GM19193 (cell line): ENCODE measurements at regions not wholly inside any gene's neighbourhood (a gene's known extent, or its start where the extent isn't known, plus 50 kb on each side); places are given as distances from the start of the nearest gene placed in this dataset.

Source experiments
- POLR2A ChIP-seq: IDR thresholded peaks from 4 replicates; pipeline ENCODE4 v1.6.1; 2011; ENCODE audit not compliant: insufficient read depth, insufficient read length; ENCODE audit errors: extremely low read depth

GRCh38 chr4:111483375-111484169 lies 661.7 kb upstream of the FAM241A start:
- TF ChIP-seq POLR2A: no peak

GRCh38 chr4:111492496-111492895 lies 652.8 kb upstream of the FAM241A start:
- TF ChIP-seq POLR2A: no peak

DNA sequence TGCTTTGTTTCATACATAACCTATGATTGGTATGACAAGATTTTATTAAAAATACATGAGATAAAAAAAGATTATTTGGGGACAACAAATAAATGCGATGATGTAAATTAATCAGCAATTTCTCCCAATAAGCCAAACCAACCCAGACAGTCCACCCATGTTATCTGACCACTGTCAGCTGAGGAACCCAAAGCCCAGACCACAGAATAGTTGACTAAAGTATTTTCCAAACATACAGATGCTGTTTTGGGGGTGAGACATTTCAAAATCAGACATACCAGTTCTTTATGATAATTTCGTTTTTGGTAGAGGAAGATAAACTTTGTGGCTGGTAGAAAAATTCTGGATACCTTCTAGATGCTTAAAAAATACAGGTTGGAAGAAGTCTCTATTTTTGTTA lies 650.8 kb upstream of the FAM241A start:
- TF ChIP-seq POLR2A: no peak

GRCh38 chr4:111494971-111495370 lies 650.3 kb upstream of the FAM241A start:
- no peak for TF ChIP-seq POLR2A

- no peak for TF ChIP-seq POLR2A
These were observed 646.0 kb upstream of the FAM241A start for GRCh38 chr4:111499291-111499690.

- TF ChIP-seq POLR2A: no peak
These were observed 645.5 kb upstream of the FAM241A start for GRCh38 chr4:111499706-111500105.

DNA sequence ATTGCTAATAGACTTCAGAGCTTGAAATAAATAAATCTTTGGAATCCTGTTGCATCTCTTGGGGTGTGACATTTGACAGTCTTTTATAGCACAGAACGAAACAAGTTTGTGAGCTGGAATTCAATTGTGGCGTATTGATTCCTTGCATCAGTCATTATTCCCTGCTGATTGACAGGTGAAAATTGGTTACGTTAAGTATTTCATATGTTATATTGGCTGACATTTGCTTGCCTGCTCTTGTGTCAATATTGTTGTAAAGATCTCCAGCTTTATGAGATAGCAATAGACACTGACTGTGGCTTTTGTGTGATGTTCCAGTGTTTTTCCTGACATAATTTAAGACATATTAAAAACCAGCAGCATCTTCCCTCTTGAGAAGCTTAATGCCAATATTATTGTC lies 644.4 kb upstream of the FAM241A start:
- TF ChIP-seq POLR2A: no peak

- no peak for TF ChIP-seq POLR2A
These were observed 643.3 kb upstream of the FAM241A start for GRCh38 chr4:111501946-111502345.

- no peak for TF ChIP-seq POLR2A
These were observed 642.6 kb upstream of the FAM241A start for GRCh38 chr4:111502626-111503025.

DNA sequence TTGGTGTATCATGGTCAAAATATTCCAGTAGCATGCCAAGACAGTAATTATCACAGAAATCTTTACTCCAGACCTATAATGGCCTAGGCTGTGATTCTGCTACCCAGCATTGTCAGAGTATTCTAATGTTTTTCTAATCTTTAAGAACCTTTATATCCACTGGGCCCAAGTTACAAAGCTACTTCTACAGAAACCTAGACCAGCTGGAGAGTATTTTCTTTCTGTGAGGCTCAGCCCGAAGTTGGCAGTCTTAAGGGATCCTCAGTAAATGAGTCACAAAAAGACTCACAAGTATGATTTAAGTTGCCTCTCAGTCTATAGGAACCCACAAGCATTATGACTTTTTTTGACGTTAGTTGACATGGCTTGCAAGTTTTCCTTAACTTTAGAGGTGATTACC lies 638.5 kb upstream of the FAM241A start:
- TF ChIP-seq POLR2A: no peak

GRCh38 chr4:111510535-111510934 lies 634.7 kb upstream of the FAM241A start:
- TF ChIP-seq POLR2A: no peak

- TF ChIP-seq POLR2A: no peak
These were observed 633.0 kb upstream of the FAM241A start for GRCh38 chr4:111512081-111512783.

GRCh38 chr4:111519683-111520082 lies 625.6 kb upstream of the FAM241A start:
- no peak for TF ChIP-seq POLR2A

DNA sequence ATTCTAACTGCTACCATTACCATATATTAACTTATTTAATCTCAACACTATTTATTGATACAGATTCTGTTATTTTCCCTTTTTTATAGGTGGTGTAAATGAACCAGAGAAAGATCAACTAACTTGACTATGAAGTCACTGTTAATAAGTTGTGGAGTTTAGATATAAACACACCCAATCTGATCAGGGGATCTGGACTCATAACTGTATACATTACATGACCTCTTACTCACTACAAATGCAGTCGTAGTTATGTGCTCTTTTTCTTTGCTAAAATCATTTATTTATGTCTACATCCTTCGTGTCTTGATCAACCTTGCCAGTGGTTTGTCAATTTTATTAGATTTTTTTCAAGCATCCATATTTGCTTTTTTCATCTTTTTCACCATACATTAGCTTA lies 614.8 kb upstream of the FAM241A start:
- no peak for TF ChIP-seq POLR2A

DNA sequence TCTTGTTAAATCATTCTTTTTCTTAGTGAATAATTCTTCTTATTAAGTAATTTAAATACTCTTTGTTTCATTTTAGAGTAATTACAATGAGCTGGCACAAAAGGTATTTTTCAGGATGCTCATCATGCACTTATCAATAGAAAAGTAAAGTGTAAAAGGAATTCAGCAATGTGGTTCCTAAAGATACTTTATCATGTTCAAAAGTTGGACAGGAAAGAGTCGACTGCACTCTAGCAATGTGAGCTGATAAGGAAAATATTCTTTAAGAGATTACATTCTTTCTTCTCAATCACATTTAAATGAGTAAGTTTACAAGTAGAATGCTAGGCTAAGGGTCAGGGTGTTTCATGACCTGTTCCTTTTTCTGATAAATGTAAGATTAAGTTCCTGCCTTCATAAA lies 609.5 kb upstream of the FAM241A start:
- TF ChIP-seq POLR2A: no peak

DNA sequence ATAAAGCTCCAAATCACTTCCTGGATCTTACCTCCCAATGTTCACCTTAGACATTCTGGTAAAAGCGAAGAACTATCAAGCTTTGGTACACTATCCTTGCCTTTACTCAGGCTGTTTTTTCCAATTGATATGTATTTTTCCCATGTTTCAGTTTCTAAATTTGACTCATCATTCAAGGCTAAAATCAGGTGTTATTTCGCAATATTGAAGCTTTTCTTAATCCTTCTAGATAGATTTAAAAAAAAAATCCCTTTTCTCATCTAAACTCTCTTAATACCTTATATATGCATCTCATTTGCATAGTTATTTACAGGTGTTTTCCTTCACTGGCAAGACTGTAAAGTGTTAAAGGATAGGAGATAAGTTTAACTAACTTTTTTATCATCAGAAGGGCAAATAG lies 608.1 kb upstream of the FAM241A start:
- TF ChIP-seq POLR2A: no peak

GRCh38 chr4:111537871-111538270 lies 607.4 kb upstream of the FAM241A start:
- TF ChIP-seq POLR2A: no peak

GRCh38 chr4:111540671-111541070 lies 604.6 kb upstream of the FAM241A start:
- TF ChIP-seq POLR2A: no peak
